Lower leg skin (tissue), 4 donors: ENCODE measurements at regions not wholly inside any gene's neighbourhood (a gene's known extent, or its start where the extent isn't known, plus 50 kb on each side); places are given as distances from the start of the nearest gene placed in this dataset.

Experiments used
- DNase-seq, 2 donors: peaks; one replicate each; pipeline ENCODE4 v3.0.0-alpha.2; 2019; ENCODE audit warnings: low spot score in 2 of 2
- H3K4me3 ChIP-seq: fragments of 200-600 bp; sonication (generic); 2 replicates; pipeline ENCODE4 v1.5.1; 2017; ENCODE audit warnings: mild to moderate bottlenecking, low read depth; ENCODE audit not compliant: poor library complexity, severe bottlenecking
- POLR2A ChIP-seq, 2 donors: fragments of 450-650 bp; IDR thresholded peaks; one replicate each; pipeline ENCODE4 v1.6.1; 2016 to 2017; ENCODE audit warnings: antibody characterized with exemption in 2 of 2, mild to moderate bottlenecking in 1 of 2, moderate library complexity in 1 of 2
- WGBS, 2 donors: methylation state at CpG; one replicate each; pipeline ENCODE4 v1.1.5; 2018; 5-methylcytosine and 5-hydroxymethylcytosine counted together
- intact Hi-C: fragments of 100-400 bp; cut with DNase I; formaldehyde crosslinking; loops from one replicate; pipeline ENCODE4 v1.15.0; 2023; ENCODE audit warnings: low total_unique reads
- TF ChIP-seq, protein P1 (sequence below), 3 donors: fragments of 450-650 bp; IDR thresholded peaks; one replicate each; pipeline ENCODE4 v1.5.1; 2016; ENCODE audit warnings: antibody characterized with exemption in 3 of 3, mild to moderate bottlenecking in 3 of 3, moderate library complexity in 2 of 3

DNA sequence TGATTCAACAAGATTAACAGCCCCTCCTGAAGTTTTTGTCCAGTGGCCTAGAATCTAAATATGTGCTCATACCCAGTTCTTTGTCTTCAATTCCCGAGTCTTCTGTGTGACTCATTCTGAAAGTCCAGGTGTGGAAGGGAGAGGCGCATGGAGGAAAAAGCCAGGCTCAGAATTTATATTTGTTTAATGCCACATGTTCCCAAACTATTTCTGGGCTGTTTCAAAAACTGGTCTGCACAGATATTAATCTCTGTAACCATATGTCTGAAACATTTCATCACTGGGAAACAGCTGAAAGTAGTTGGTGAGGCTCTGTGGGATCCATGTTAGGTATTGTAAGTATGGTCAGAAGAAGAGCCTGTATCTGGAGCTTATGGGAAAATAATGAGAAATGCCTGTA, 266.0 kb downstream of the PAX1 start:
- H3K4me3 ChIP-seq, result no peak overlapping the region
- TF ChIP-seq, protein P1, sequence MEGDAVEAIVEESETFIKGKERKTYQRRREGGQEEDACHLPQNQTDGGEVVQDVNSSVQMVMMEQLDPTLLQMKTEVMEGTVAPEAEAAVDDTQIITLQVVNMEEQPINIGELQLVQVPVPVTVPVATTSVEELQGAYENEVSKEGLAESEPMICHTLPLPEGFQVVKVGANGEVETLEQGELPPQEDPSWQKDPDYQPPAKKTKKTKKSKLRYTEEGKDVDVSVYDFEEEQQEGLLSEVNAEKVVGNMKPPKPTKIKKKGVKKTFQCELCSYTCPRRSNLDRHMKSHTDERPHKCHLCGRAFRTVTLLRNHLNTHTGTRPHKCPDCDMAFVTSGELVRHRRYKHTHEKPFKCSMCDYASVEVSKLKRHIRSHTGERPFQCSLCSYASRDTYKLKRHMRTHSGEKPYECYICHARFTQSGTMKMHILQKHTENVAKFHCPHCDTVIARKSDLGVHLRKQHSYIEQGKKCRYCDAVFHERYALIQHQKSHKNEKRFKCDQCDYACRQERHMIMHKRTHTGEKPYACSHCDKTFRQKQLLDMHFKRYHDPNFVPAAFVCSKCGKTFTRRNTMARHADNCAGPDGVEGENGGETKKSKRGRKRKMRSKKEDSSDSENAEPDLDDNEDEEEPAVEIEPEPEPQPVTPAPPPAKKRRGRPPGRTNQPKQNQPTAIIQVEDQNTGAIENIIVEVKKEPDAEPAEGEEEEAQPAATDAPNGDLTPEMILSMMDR (IDR thresholded peaks at IDR 0.05), result no peak
- no peak for TF ChIP-seq POLR2A (IDR thresholded peaks at IDR 0.05)
- intact Hi-C loops, result no loop called here
- WGBS, 2 donors, result 50 to 51% methylated on average over 2 of the region's 2 CpGs
- no peak for DNase-seq

DNA sequence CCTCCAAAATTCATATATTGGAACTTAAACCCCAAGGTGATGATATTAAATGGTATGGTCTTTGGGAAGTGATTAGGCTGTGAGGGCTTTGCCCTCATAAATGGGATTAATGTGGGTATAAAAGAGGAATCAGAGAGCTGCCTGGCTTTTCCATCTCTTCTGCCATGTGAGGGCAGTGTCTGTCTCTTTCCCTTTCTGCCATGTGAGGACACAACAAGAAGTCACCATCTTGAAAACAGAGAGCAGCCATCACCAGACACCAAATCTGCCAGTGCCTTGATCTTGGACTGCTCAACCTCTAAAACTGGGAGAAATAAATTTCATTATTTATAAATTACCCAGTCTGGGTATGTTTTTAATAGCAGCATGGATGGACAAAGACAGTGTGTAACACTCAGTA, 263.0 kb downstream of the PAX1 start:
- intact Hi-C loops, result no loop called here
- no peak overlapping the region for H3K4me3 ChIP-seq
- no peak for DNase-seq
- TF ChIP-seq, protein P1 (IDR thresholded peaks at IDR 0.05), result no peak
- no peak for TF ChIP-seq POLR2A (IDR thresholded peaks at IDR 0.05)

DNA sequence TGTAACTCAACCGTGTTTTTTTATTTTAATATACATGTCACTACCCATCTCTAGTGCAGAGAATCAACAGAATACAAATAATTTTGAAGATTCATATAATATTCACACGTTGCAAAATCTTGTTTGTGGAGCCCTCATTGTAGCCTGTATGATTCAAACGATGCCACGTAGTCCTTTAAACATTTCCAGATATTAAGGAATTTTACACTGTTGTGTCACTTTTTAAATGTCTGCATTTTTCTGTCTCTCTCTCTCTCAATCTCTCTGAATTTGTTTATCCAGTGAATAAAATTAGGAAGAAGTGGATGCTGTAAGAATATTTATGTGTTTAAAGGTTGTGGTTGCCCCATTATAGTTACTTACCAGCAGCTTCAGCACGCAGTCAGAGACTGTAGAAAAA, 262.0 kb downstream of the PAX1 start:
- intact Hi-C loops, result no loop called here
- WGBS, 2 donors, result 66 to 67% methylated on average over 5 of the region's 5 CpGs
- TF ChIP-seq POLR2A (IDR thresholded peaks at IDR 0.05), result no peak
- TF ChIP-seq, protein P1 (IDR thresholded peaks at IDR 0.05), result no peak
- H3K4me3 ChIP-seq, result no peak overlapping the region
- DNase-seq, result no peak

DNA sequence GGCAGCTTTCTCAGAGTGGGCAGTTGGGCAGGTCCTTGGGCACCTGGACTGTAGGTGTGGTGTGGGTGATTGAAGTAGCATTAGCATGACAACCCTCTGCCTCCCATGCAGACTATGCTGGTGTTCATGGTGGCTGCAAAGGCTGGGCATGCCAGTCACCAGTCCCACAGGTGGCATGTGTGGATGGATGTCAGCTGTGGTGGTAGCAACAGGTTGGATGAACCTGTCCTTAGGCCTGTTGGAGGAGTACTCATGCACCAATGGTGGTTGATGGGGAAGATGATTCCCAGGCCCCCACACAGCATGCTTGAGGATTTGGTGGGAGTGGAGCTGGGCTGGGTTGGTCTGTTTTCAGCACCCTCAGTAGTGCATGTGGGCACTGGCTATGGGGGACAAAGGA, 251.1 kb downstream of the PAX1 start:
- intact Hi-C loops, result no loop called here
- TF ChIP-seq, protein P1 (IDR thresholded peaks at IDR 0.05), result no peak
- no peak for TF ChIP-seq POLR2A (IDR thresholded peaks at IDR 0.05)
- no peak overlapping the region for H3K4me3 ChIP-seq
- no peak for DNase-seq

DNA sequence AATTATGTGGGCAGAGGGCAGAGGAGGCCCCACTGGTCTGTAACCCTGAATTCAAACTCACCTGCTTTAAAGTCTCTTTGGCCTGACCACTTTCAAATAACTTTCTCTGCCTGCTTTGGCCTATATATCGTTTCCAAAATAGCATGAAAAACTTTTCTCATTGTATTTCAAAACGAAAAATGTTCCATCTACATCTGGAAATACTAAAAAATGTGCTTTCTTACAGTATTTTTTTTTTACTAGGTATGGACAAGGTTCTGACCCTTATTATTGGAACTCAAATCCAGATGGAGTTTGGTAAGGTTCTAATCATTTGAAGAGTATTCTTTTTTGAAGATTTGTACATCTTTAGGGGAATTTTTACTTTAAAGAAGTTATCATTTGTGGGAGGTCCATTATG, 241.9 kb downstream of the PAX1 start:
- TF ChIP-seq POLR2A (IDR thresholded peaks at IDR 0.05), result no peak
- TF ChIP-seq, protein P1 (IDR thresholded peaks at IDR 0.05), result no peak
- intact Hi-C loops, result no loop called here
- DNase-seq, result no peak
- 39 to 53% methylated on average over 2 of the region's 2 CpGs for WGBS, 2 donors
- no peak overlapping the region for H3K4me3 ChIP-seq

DNA sequence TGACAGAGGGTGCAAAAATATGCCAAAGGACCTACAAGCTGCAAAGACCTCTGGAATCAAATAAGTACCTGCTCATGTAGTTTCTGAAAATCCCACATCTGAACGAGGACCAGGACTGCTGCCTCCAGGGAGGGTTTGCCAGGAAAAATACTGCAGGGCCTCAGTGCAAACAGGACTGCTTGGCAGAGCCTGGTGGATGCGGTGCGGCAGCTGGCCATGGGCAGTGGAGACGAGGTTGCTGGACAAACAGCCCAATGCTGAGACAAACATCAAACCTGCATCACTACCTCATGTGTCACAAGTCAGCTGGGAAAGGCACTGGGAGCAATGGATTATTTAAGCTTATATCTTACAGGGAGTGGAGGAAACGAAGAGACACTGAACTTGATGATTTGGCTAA, 238.8 kb downstream of the PAX1 start:
- H3K4me3 ChIP-seq, result no peak overlapping the region
- WGBS, 2 donors, result 68 to 82% methylated on average over 5 of the region's 5 CpGs
- TF ChIP-seq, protein P1 (IDR thresholded peaks at IDR 0.05), result no peak
- no peak for TF ChIP-seq POLR2A (IDR thresholded peaks at IDR 0.05)
- DNase-seq, result no peak
- intact Hi-C loops, result no loop called here
